ENCODE measurements at regions not wholly inside any gene's neighbourhood (a gene's known extent, or its start where the extent isn't known, plus 50 kb on each side); places are given as distances from the start of the nearest gene placed in this dataset.

GRCh38 chr16:85426806-85427205 is 186.3 kb upstream of the GSE1 start:
- no peak for DNase-seq (ENCODE audit: low read depth)

GRCh38 chr16:85428168-85428898 is 184.8 kb upstream of the GSE1 start:
- peak; percentile 20 for DNase-seq (ENCODE audit: low read depth)

GRCh38 chr16:85428899-85429775 is 184.0 kb upstream of the GSE1 start:
- no peak for DNase-seq (ENCODE audit: low read depth)

- no peak for DNase-seq (ENCODE audit: low read depth)
These were observed 183.2 kb upstream of the GSE1 start for GRCh38 chr16:85429776-85430522.

GRCh38 chr16:85430523-85431421 is 182.3 kb upstream of the GSE1 start:
- no peak for DNase-seq (ENCODE audit: low read depth)

- no peak for DNase-seq (ENCODE audit: low read depth)
These were observed 181.5 kb upstream of the GSE1 start for GRCh38 chr16:85431431-85432124.

- no peak for DNase-seq (ENCODE audit: low read depth)
These were observed 180.5 kb upstream of the GSE1 start for GRCh38 chr16:85432606-85433005.

GRCh38 chr16:85433477-85433876 is 179.6 kb upstream of the GSE1 start:
- no peak for DNase-seq (ENCODE audit: low read depth)

- no peak for DNase-seq (ENCODE audit: low read depth)
These were observed 177.8 kb upstream of the GSE1 start for GRCh38 chr16:85435286-85435685.

GRCh38 chr16:85435700-85436099 is 177.4 kb upstream of the GSE1 start:
- no peak for DNase-seq (ENCODE audit: low read depth)

GRCh38 chr16:85436207-85436606 is 176.9 kb upstream of the GSE1 start:
- no peak for DNase-seq (ENCODE audit: low read depth)

- no peak for DNase-seq (ENCODE audit: low read depth)
These were observed 176.4 kb upstream of the GSE1 start for GRCh38 chr16:85436636-85437165.

GRCh38 chr16:85437166-85438052 is 175.7 kb upstream of the GSE1 start:
- no peak for DNase-seq (ENCODE audit: low read depth)

GRCh38 chr16:85438981-85439685 is 174.0 kb upstream of the GSE1 start:
- no peak for DNase-seq (ENCODE audit: low read depth)

GRCh38 chr16:85440744-85441143 is 172.4 kb upstream of the GSE1 start:
- DNase-seq (ENCODE audit: low read depth): no peak

- no peak for DNase-seq (ENCODE audit: low read depth)
These were observed 171.8 kb upstream of the GSE1 start for GRCh38 chr16:85441189-85441889.

- DNase-seq (ENCODE audit: low read depth): no peak
These were observed 171.0 kb upstream of the GSE1 start for GRCh38 chr16:85441890-85442670.

GRCh38 chr16:85443116-85443515 is 170.0 kb upstream of the GSE1 start:
- DNase-seq (ENCODE audit: low read depth): no peak
